ENCODE measurements at regions not wholly inside any gene's neighbourhood (a gene's known extent, or its start where the extent isn't known, plus 50 kb on each side); places are given as distances from the start of the nearest gene placed in this dataset.

GRCh38 chr12:43271659-43272058 lies 280.3 kb downstream of the ADAMTS20 start:
- H3K36me3 ChIP-seq (ENCODE audit: control insufficient read depth, insufficient read depth, low read length), result no peaks in the 10 kb centered on the region
- H2AFZ ChIP-seq (ENCODE audit: low read length), result no peak overlapping the region
- TF ChIP-seq EZH2 (IDR thresholded peaks at IDR 0.05; ENCODE audit: low read length, missing control alignments) (no peak), CTCF (conservative IDR thresholded peaks at IDR 0.05 in 1 of 2, IDR thresholded peaks at IDR 0.05 in 1 of 2; ENCODE audit: low read depth in 1 of 2, low read length in 2 of 2) (no peak)
- no peaks in the 10 kb centered on the region for H3K4me1 ChIP-seq (ENCODE audit: control insufficient read depth, extremely low read depth, insufficient read depth, low read length)
- H3K9me3 ChIP-seq (ENCODE audit: control insufficient read depth, insufficient read depth, low read depth, low read length), result no peaks in the 10 kb centered on the region
- no peak overlapping the region for H3K4me2 ChIP-seq (ENCODE audit: extremely low read depth, insufficient read depth, low read length)
- H4K20me1 ChIP-seq (ENCODE audit: control insufficient read depth, extremely low read depth, insufficient read depth, low read length), result no peaks in the 10 kb centered on the region
- no peak overlapping the region for H3K4me3 ChIP-seq (replicated peaks in 1 of 4; ENCODE audit: control extremely low read depth in 1 of 4, insufficient read depth in 1 of 4, low read depth in 3 of 4, low read length in 4 of 4)
- H3K27ac ChIP-seq (ENCODE audit: insufficient read depth, low read length), result no peak overlapping the region
- no peak overlapping the region for H3K9ac ChIP-seq (ENCODE audit: insufficient read depth, low read length)
- H3K79me2 ChIP-seq (ENCODE audit: control insufficient read depth, insufficient read depth, low read length), result no peaks in the 10 kb centered on the region
- no peak for DNase-seq (ENCODE audit: low read depth in 2 of 2)
- H3K27me3 ChIP-seq (ENCODE audit: control insufficient read depth, insufficient read depth, low read length), result no peaks in the 10 kb centered on the region

- Histone ChIP-seq H3K4me3 (replicated peaks in 1 of 4; ENCODE audit: control extremely low read depth in 1 of 4, insufficient read depth in 1 of 4, low read depth in 3 of 4, low read length in 4 of 4) (no peak overlapping the region), H3K27me3 (ENCODE audit: control insufficient read depth, insufficient read depth, low read length) (no peaks in the 10 kb centered on the region), H3K9me3 (ENCODE audit: control insufficient read depth, insufficient read depth, low read depth, low read length) (no peaks in the 10 kb centered on the region), H2AFZ (ENCODE audit: low read length) (no peak overlapping the region), H3K79me2 (ENCODE audit: control insufficient read depth, insufficient read depth, low read length) (no peaks in the 10 kb centered on the region), H4K20me1 (ENCODE audit: control insufficient read depth, extremely low read depth, insufficient read depth, low read length) (no peaks in the 10 kb centered on the region), H3K36me3 (ENCODE audit: control insufficient read depth, insufficient read depth, low read length) (no peaks in the 10 kb centered on the region), H3K9ac (ENCODE audit: insufficient read depth, low read length) (no peak overlapping the region), H3K27ac (ENCODE audit: insufficient read depth, low read length) (no peak overlapping the region), H3K4me2 (ENCODE audit: extremely low read depth, insufficient read depth, low read length) (no peak overlapping the region), H3K4me1 (ENCODE audit: control insufficient read depth, extremely low read depth, insufficient read depth, low read length) (no peaks in the 10 kb centered on the region)
- no peak for DNase-seq (ENCODE audit: low read depth in 2 of 2)
- TF ChIP-seq EZH2 (IDR thresholded peaks at IDR 0.05; ENCODE audit: low read length, missing control alignments) (no peak), CTCF (conservative IDR thresholded peaks at IDR 0.05 in 1 of 2, IDR thresholded peaks at IDR 0.05 in 1 of 2; ENCODE audit: low read depth in 1 of 2, low read length in 2 of 2) (no peak)
Measured at GRCh38 chr12:43267818-43268217, 284.2 kb downstream of the ADAMTS20 start.

- Histone ChIP-seq H4K20me1 (ENCODE audit: control insufficient read depth, extremely low read depth, insufficient read depth, low read length) (no peaks in the 10 kb centered on the region), H3K27ac (ENCODE audit: insufficient read depth, low read length) (no peak overlapping the region), H3K4me1 (ENCODE audit: control insufficient read depth, extremely low read depth, insufficient read depth, low read length) (no peaks in the 10 kb centered on the region), H3K79me2 (ENCODE audit: control insufficient read depth, insufficient read depth, low read length) (no peaks in the 10 kb centered on the region), H2AFZ (ENCODE audit: low read length) (no peak overlapping the region), H3K9me3 (ENCODE audit: control insufficient read depth, insufficient read depth, low read depth, low read length) (no peaks in the 10 kb centered on the region), H3K4me2 (ENCODE audit: extremely low read depth, insufficient read depth, low read length) (no peak overlapping the region), H3K4me3 (replicated peaks in 1 of 4; ENCODE audit: control extremely low read depth in 1 of 4, insufficient read depth in 1 of 4, low read depth in 3 of 4, low read length in 4 of 4) (no peak overlapping the region), H3K27me3 (ENCODE audit: control insufficient read depth, insufficient read depth, low read length) (no peaks in the 10 kb centered on the region), H3K36me3 (ENCODE audit: control insufficient read depth, insufficient read depth, low read length) (no peaks in the 10 kb centered on the region), H3K9ac (ENCODE audit: insufficient read depth, low read length) (no peak overlapping the region)
- TF ChIP-seq CTCF (conservative IDR thresholded peaks at IDR 0.05 in 1 of 2, IDR thresholded peaks at IDR 0.05 in 1 of 2; ENCODE audit: low read depth in 1 of 2, low read length in 2 of 2) (no peak), EZH2 (IDR thresholded peaks at IDR 0.05; ENCODE audit: low read length, missing control alignments) (no peak)
- no peak for DNase-seq (ENCODE audit: low read depth in 2 of 2)
Measured at GRCh38 chr12:43261701-43262100, 290.3 kb downstream of the ADAMTS20 start.

Data from fibroblast of lung (primary cell).